ENCODE measurements at regions not wholly inside any gene's neighbourhood (a gene's known extent, or its start where the extent isn't known, plus 50 kb on each side); places are given as distances from the start of the nearest gene placed in this dataset.

DNA sequence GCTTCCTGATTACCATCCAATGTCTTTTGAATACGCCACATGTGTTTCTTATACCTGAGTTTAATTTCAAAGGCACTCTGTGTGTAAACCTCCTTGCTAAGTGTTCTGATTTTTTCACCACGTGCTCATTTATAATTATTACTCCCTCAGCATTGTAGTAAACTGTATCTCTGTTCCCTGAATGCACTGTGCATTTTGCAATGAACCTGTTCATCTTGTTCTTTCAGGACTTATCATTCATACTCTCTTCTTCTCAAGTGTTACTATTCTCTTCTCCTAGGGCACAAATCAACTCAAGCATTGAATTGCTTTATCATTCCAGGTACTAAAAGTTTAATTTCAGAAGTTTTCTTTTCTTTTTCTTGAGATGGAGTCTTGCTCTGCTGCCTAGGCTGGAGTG, 383.4 kb upstream of the TRIB2 start:
- DNase-seq (ENCODE audit: low spot score) (no peak), FAIRE-seq (no peak)

GRCh38 chr2:12334412-12334966, 382.2 kb upstream of the TRIB2 start:
- no peak for FAIRE-seq
- DNase-seq (ENCODE audit: low spot score), result peak; percentile 43

GRCh38 chr2:12335131-12335530, 381.6 kb upstream of the TRIB2 start:
- no peak for FAIRE-seq
- DNase-seq (ENCODE audit: low spot score), result no peak

GRCh38 chr2:12335995-12336394, 380.7 kb upstream of the TRIB2 start:
- no peak for FAIRE-seq
- DNase-seq (ENCODE audit: low spot score), result no peak

GRCh38 chr2:12338946-12339697, 377.6 kb upstream of the TRIB2 start:
- DNase-seq (ENCODE audit: low spot score), result no peak

DNA sequence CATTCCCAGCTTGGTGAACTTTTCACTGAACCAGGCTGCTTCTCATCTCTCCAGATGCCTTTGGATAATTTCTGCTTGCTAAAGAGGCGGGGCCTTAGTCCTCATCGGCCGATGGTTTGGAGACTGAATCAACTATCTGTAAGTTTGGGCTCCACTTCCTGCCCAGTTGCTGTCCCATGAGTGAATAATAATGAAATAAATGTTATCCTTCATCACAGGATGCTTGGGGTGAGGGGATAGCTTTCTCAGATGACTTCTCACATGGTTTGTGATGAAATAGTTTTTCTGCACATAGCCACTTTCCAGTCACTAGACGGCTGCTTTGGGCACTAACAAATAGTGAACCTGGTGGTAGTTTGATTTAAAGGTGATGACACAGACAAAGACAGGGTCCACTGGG, 376.6 kb upstream of the TRIB2 start:
- no peak for FAIRE-seq
- no peak for DNase-seq (ENCODE audit: low spot score)

More at GRCh38 chr2:12338946-12339697, 377.6 kb upstream of the TRIB2 start:
- FAIRE-seq, result no peak

DNA sequence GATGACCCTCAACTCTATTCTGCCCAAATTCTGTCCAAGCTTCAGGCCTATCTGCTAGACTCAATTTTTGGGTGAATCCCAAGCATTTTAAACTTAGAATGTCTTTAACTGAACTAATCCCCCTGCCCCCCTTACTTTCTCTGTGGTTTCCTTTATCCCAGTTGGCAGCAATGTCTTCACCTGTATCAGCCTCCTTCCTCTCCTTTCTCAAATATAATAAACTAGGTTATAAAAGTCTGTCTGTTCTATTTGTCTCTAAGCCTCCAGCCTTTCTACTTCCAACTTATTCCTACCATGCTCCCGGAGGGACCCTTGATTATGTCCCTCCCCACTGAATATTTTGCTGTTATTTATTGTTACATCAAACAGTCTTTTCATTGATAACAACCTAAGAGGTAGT, 375.5 kb upstream of the TRIB2 start:
- DNase-seq (ENCODE audit: low spot score) (no peak), FAIRE-seq (no peak)

DNA sequence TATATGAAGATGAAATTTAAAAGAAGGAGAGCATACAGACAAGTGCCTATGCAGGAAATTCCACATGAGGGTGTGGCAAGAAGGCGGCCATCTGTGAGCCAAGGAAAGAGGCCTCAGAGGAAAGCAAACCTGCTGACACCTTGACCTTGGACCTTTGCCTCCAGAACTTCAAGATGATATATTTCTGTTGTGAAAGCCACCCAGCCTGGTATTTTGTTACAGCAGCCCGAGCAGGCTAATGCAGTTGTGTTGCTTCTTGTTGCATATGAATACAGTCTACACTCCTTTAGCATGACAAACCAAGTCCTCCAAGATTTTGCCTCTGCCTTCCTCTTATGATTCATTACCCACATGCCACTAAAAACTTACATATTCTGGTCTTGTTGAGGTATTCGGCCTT, 374.8 kb upstream of the TRIB2 start:
- FAIRE-seq (no peak), DNase-seq (ENCODE audit: low spot score) (no peak)

- FAIRE-seq, result no peak
Measured at GRCh38 chr2:12343141-12343540, 373.6 kb upstream of the TRIB2 start.

DNA sequence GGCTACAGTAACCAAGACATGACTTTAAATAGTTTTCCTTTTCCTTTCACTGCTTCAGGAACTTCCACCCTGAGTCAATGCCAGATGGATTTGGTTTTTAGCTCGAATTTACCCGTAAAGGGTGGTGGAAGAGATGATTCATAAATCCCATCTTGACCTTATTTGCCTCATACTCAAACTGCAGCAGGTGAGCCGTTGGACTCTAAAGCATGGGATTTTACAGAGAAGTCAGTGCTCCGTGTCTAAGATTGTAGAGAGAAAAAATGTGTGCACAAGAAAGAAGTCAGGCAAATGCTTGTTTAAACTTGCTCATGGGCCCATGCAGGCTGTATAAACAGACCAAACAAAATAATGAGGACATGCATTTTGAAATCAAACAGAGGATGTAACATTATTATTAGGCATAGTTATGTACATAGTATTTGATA, 369.7 kb upstream of the TRIB2 start:
- peak; percentile 32 for DNase-seq (ENCODE audit: low spot score)
- no peak for FAIRE-seq

More at GRCh38 chr2:12343141-12343540, 373.6 kb upstream of the TRIB2 start:
- DNase-seq (ENCODE audit: low spot score), result no peak

DNA sequence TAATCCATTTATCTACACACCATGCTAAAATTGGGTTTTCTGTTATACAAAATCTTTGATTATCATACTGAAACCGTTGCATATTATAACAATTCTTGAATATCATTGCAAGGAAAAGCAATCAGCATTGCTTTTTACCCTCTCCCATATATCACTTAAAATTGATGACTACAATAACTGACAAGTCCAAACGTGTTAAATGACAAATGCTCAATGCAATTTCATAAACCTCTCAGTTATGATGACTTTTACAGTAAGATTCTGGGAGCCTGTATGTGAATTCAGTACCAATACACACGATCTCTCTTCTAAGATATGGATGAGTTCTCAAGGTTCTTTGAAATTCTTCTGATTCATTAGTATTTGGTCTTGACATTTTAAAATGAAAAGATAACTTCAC, 368.5 kb upstream of the TRIB2 start:
- DNase-seq (ENCODE audit: low spot score) (no peak), FAIRE-seq (no peak)

DNA sequence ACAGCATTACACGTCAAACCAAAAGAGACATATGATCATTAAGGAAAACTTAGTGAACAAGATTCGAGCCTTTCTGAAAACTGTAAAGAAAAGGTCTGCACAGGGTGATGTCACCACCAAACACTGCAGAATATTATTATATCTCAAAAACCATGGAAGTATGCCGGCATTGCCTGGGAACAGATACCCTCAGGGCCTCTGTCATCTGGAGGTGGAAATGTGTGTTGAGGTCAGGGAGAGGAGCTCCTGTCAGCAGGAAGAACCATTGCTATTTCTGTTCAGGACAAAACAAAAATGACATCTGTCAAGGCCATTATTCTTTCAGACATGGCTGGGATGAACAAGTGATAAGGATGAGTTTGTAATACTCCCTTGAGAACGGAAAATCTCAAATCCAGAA, 365.9 kb upstream of the TRIB2 start:
- FAIRE-seq (no peak), DNase-seq (ENCODE audit: low spot score) (no peak)

GRCh38 chr2:12352889-12353288, 363.8 kb upstream of the TRIB2 start:
- DNase-seq (ENCODE audit: low spot score), result no peak
- no peak for FAIRE-seq

DNA sequence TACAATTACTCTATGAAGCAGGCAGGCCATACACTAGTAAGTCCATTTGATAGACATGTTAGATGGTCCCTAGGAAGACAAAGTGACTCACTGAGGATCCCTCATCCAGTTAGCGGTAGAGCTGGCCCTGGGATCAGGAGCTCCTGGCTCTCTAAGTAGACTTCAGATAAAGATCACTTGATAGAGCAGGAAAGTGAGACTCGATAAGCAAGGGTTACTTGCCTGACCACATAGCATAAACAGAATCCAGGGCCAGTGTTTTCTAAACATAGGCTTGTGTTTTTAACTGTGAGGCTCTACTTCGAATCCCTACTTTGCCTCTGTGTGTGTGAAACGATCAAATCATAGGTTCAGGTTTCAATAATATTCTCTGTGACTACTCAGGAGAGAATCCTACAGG, 355.2 kb upstream of the TRIB2 start:
- FAIRE-seq (no peak), DNase-seq (ENCODE audit: low spot score) (no peak)

DNA sequence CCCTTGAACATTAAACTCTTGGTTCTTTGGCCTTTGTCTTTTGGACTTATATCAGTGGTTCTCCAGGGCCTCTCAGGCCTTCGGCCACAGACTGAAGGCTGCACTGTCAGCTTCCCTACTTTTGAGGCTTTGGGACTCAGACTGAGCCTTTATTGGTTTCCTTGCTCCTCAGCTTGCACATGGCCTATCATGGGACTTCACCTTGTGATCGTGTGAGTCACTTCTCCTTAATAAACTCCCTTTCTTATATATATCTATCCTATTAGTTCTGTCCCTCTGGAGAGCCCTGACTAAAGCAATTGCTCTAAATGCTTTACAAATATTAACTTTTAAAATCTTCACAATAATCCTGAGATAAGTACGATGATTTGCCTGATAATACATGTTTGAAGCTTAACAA, 353.6 kb upstream of the TRIB2 start:
- DNase-seq (ENCODE audit: low spot score), result no peak
- FAIRE-seq, result no peak

DNA sequence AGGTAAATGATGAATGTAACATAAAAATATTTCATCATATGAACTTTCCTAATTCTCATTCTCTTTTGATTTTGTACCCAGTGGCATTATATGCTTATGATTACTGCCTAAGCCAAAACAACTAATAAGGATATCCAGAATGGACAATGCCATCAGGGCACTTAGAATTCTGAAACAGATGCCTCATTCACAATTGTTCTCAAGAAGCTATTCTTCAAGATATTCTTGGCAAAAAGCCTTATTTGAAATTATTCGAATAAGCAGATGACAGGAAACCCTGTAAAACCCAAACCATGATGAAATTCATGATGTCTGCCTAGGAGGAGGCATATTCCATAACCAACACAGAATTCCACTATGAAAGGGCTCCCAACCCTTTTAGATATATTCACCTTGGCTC, 353.2 kb upstream of the TRIB2 start:
- no peak for DNase-seq (ENCODE audit: low spot score)
- no peak for FAIRE-seq

GRCh38 chr2:12369566-12369965, 347.2 kb upstream of the TRIB2 start:
- FAIRE-seq, result no peak

DNA sequence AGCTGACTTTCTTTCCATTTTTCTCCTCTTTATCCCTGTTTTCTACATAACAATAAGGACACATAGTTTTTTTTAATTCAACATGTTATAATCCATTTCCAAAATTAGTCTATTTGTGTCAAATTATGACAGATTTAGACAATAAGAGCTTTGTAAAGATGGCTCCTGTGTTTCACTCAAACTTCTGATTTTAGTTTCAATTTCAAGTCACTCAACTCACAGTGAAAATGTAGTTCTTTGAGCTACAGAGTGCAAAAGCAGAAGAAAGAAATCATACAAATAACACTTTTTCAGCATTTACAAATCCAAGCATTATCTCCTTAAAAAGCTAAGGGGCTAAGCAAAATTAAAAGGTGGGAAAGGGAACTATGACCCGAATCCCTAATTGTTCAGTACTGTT, 340.7 kb upstream of the TRIB2 start:
- DNase-seq (ENCODE audit: low spot score), result no peak
- FAIRE-seq, result no peak

More at GRCh38 chr2:12369566-12369965, 347.2 kb upstream of the TRIB2 start:
- no peak for DNase-seq (ENCODE audit: low spot score)

- FAIRE-seq, result no peak
- DNase-seq (ENCODE audit: low spot score), result no peak
Measured at GRCh38 chr2:12379143-12379542, 337.6 kb upstream of the TRIB2 start.

GRCh38 chr2:12381543-12382325, 335.0 kb upstream of the TRIB2 start:
- FAIRE-seq, result peak; percentile 59

GRCh38 chr2:12382366-12382765, 334.4 kb upstream of the TRIB2 start:
- DNase-seq (ENCODE audit: low spot score) (no peak), FAIRE-seq (no peak)

More at GRCh38 chr2:12381543-12382325, 335.0 kb upstream of the TRIB2 start:
- DNase-seq (ENCODE audit: low spot score), result no peak

- FAIRE-seq (no peak), DNase-seq (ENCODE audit: low spot score) (no peak)
Measured at GRCh38 chr2:12389344-12390045, 327.2 kb upstream of the TRIB2 start.

All from urothelium cell line (cell line).